OCI-LY3 (cell line): ENCODE measurements at regions not wholly inside any gene's neighbourhood (a gene's known extent, or its start where the extent isn't known, plus 50 kb on each side); places are given as distances from the start of the nearest gene placed in this dataset.

ENCODE experiments used
- CTCF ChIP-seq: fragments of 200-600, 300-600 bp; sonication (generic); IDR thresholded peaks from 2 replicates; pipeline ENCODE4 v1.5.1; 2014; ENCODE audit warnings: antibody characterized with exemption, low read length, low read depth
- EZH2phosphoT487 ChIP-seq: fragments of 200-600 bp; shearing (Covaris generic); IDR thresholded peaks from 2 replicates; pipeline ENCODE4 v1.6.1; 2018; ENCODE audit warnings: antibody characterized with exemption, mixed run types, low read depth

GRCh38 chr14:85224241-85224640 lies 305.7 kb upstream of the FLRT2 start:
- no peak for TF ChIP-seq CTCF
- TF ChIP-seq EZH2phosphoT487: no peak
